ENCODE measurements at regions not wholly inside any gene's neighbourhood (a gene's known extent, or its start where the extent isn't known, plus 50 kb on each side); places are given as distances from the start of the nearest gene placed in this dataset.

GRCh38 chr5:63097286-63097685 is 518.7 kb downstream of the LRRC70 start:
- Histone ChIP-seq H3K27ac (ENCODE audit: low read depth, low read length, poor library complexity, severe bottlenecking) (no peak overlapping the region), H3K36me3 (ENCODE audit: insufficient read depth, low read length) (no peaks in the 10 kb centered on the region), H3K79me2 (ENCODE audit: insufficient read depth, low read length) (no peaks in the 10 kb centered on the region), H3K9me2 (ENCODE audit: low read depth, low read length) (no peaks in the 10 kb centered on the region), H3K27me3 (ENCODE audit: insufficient read depth, low read length) (no peaks in the 10 kb centered on the region), H3K4me1 (ENCODE audit: insufficient read depth, low read length, severe bottlenecking) (no peaks in the 10 kb centered on the region), H3K4me3 (ENCODE audit: low read depth, low read length, poor library complexity, severe bottlenecking) (no peak overlapping the region), H2AFZ (ENCODE audit: low read length) (no peak overlapping the region), H3K9ac (ENCODE audit: low read length) (no peak overlapping the region), H3F3A (ENCODE audit: insufficient read depth, low read length) (no peaks in the 10 kb centered on the region), H3K9me3 (ENCODE audit: low read length) (no peaks in the 10 kb centered on the region), H4K20me1 (ENCODE audit: insufficient read depth, low read length) (no peaks in the 10 kb centered on the region), H3K4me2 (ENCODE audit: low read length) (no peak overlapping the region)
- TF ChIP-seq EZH2 (IDR thresholded peaks at IDR 0.05; ENCODE audit: borderline replicate concordance, low read length) (no peak), CTCF (IDR thresholded peaks at IDR 0.05; ENCODE audit: low read length) (no peak)

GRCh38 chr5:63094730-63095129 is 516.1 kb downstream of the LRRC70 start:
- Histone ChIP-seq H3K4me3 (ENCODE audit: low read depth, low read length, poor library complexity, severe bottlenecking) (no peak overlapping the region), H3K36me3 (ENCODE audit: insufficient read depth, low read length) (no peaks in the 10 kb centered on the region), H3K27ac (ENCODE audit: low read depth, low read length, poor library complexity, severe bottlenecking) (no peak overlapping the region), H3K9me3 (ENCODE audit: low read length) (no peaks in the 10 kb centered on the region), H3K4me2 (ENCODE audit: low read length) (no peak overlapping the region), H3K4me1 (ENCODE audit: insufficient read depth, low read length, severe bottlenecking) (no peaks in the 10 kb centered on the region), H3F3A (ENCODE audit: insufficient read depth, low read length) (no peaks in the 10 kb centered on the region), H3K79me2 (ENCODE audit: insufficient read depth, low read length) (no peaks in the 10 kb centered on the region), H3K9me2 (ENCODE audit: low read depth, low read length) (no peaks in the 10 kb centered on the region), H4K20me1 (ENCODE audit: insufficient read depth, low read length) (no peaks in the 10 kb centered on the region), H2AFZ (ENCODE audit: low read length) (no peak overlapping the region), H3K27me3 (ENCODE audit: insufficient read depth, low read length) (no peaks in the 10 kb centered on the region), H3K9ac (ENCODE audit: low read length) (no peak overlapping the region)
- no peak for TF ChIP-seq EZH2 (IDR thresholded peaks at IDR 0.05; ENCODE audit: borderline replicate concordance, low read length)
- no peak for TF ChIP-seq CTCF (IDR thresholded peaks at IDR 0.05; ENCODE audit: low read length)

- Histone ChIP-seq H3F3A (ENCODE audit: insufficient read depth, low read length) (no peaks in the 10 kb centered on the region), H3K9me2 (ENCODE audit: low read depth, low read length) (no peaks in the 10 kb centered on the region), H2AFZ (ENCODE audit: low read length) (no peak overlapping the region), H3K4me2 (ENCODE audit: low read length) (no peak overlapping the region), H3K79me2 (ENCODE audit: insufficient read depth, low read length) (no peaks in the 10 kb centered on the region), H3K4me1 (ENCODE audit: insufficient read depth, low read length, severe bottlenecking) (no peaks in the 10 kb centered on the region), H3K9ac (ENCODE audit: low read length) (no peak overlapping the region), H3K27ac (ENCODE audit: low read depth, low read length, poor library complexity, severe bottlenecking) (no peak overlapping the region), H3K36me3 (ENCODE audit: insufficient read depth, low read length) (no peaks in the 10 kb centered on the region), H3K4me3 (ENCODE audit: low read depth, low read length, poor library complexity, severe bottlenecking) (no peak overlapping the region), H4K20me1 (ENCODE audit: insufficient read depth, low read length) (no peaks in the 10 kb centered on the region), H3K9me3 (ENCODE audit: low read length) (no peaks in the 10 kb centered on the region), H3K27me3 (ENCODE audit: insufficient read depth, low read length) (no peaks in the 10 kb centered on the region)
- TF ChIP-seq CTCF (IDR thresholded peaks at IDR 0.05; ENCODE audit: low read length) (no peak), EZH2 (IDR thresholded peaks at IDR 0.05; ENCODE audit: borderline replicate concordance, low read length) (no peak)
Measured at GRCh38 chr5:63089147-63089546, 510.5 kb downstream of the LRRC70 start.

Data from OCI-LY1 (cell line).